ENCODE measurements at regions not wholly inside any gene's neighbourhood (a gene's known extent, or its start where the extent isn't known, plus 50 kb on each side); places are given as distances from the start of the nearest gene placed in this dataset.

DNA sequence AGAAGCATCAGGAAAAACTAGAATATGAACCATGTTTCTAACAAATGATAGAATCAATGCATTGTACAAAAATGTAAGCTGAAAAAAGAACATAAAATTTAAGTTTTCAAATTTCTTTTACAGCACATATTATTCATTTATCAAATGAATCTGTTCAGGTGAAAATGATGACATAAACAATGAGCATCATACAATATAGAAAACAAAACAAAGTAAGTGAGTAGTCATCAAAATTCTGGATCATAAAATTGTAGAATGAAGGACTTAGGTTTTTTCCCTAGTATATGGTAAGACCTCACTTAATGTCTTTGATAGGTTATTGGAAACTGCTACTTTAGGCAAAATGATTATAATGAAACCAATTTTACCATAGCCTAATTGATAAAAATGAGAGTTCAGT, 427.0 kb upstream of the KCNH7 start:
- ATAC-seq, result no peak
- no peaks in the 10 kb centered on the region for H3K27me3 Mint-ChIP-seq
- H3K4me3 Mint-ChIP-seq, result no peak overlapping the region
- H3K36me3 Mint-ChIP-seq (ENCODE audit: low read depth), result no peaks in the 10 kb centered on the region
- no peak overlapping the region for H3K27ac Mint-ChIP-seq
- no peak for DNase-seq
- H3K4me1 Mint-ChIP-seq, result no peaks in the 10 kb centered on the region
- H3K9me3 ChIP-seq (ENCODE audit: control insufficient read depth, low read length, poor library complexity, severe bottlenecking), result no peaks in the 10 kb centered on the region

DNA sequence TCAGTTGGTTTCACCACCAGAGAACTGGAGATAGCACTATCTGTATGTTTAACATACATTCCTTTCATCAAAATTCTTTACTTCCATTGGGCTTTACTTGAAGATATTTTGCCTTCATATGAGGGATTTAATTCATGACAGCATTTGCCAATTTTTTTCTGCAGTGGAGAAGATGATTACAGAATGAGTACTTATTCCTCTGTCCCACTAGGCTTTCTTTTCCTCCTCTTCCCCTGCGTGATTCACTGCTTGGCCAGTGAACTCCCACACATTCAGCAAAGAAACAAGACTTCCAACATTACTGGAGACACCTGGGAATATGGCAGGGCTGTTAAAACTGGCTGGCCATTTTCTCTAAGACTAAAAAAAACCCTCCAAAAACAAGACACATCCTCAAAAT, 425.8 kb upstream of the KCNH7 start:
- no peaks in the 10 kb centered on the region for H3K27me3 Mint-ChIP-seq
- no peak overlapping the region for H3K4me3 Mint-ChIP-seq
- no peaks in the 10 kb centered on the region for H3K4me1 Mint-ChIP-seq
- no peaks in the 10 kb centered on the region for H3K9me3 ChIP-seq (ENCODE audit: control insufficient read depth, low read length, poor library complexity, severe bottlenecking)
- ATAC-seq, result no peak
- H3K27ac Mint-ChIP-seq, result no peak overlapping the region
- no peaks in the 10 kb centered on the region for H3K36me3 Mint-ChIP-seq (ENCODE audit: low read depth)
- DNase-seq, result no peak

DNA sequence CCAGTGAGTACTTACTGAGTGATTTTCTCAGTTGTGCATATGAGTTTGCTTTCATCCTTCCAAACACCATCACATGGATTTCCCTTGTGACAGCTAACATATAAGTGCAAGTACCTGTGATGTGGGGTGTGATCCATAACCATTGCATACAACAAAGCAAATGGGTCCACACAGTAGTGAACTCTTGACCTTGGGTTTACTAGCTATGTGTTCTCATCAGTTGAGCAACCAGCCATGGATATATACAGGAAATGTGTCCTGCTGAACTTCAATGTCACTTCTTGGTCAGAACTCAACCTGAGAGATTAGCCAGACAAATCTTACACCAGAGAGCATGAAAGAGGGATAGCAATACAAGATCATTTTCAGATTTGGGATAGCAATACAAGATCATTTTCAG, 420.9 kb upstream of the KCNH7 start:
- H3K9me3 ChIP-seq (ENCODE audit: control insufficient read depth, low read length, poor library complexity, severe bottlenecking), result no peaks in the 10 kb centered on the region
- H3K4me3 Mint-ChIP-seq, result no peak overlapping the region
- H3K4me1 Mint-ChIP-seq, result no peaks in the 10 kb centered on the region
- no peak overlapping the region for H3K27ac Mint-ChIP-seq
- H3K36me3 Mint-ChIP-seq (ENCODE audit: low read depth), result no peaks in the 10 kb centered on the region
- ATAC-seq, result no peak
- no peak for DNase-seq
- no peaks in the 10 kb centered on the region for H3K27me3 Mint-ChIP-seq

DNA sequence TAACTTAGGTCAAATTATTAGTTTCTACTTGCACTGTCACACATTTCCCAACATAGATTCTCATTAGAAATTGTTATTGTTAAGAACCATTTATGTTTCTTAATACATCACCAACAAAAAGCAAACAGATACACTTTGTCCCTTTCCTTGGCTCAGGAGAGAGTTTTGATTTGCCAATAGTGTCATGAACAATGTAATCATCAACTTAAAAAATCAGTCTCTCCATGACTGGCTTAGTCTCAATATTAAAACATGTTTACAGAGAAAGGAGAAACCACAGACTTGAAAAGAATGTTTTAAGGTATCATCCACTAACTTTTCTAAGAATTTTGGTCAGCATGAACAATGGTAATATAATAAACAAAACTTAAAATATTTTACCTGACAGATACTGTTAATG, 416.5 kb upstream of the KCNH7 start:
- ATAC-seq, result no peak
- Mint-ChIP-seq H3K27me3 (no peaks in the 10 kb centered on the region), H3K27ac (no peak overlapping the region), H3K4me3 (no peak overlapping the region), H3K36me3 (ENCODE audit: low read depth) (no peaks in the 10 kb centered on the region), H3K4me1 (no peaks in the 10 kb centered on the region)
- H3K9me3 ChIP-seq (ENCODE audit: control insufficient read depth, low read length, poor library complexity, severe bottlenecking), result no peaks in the 10 kb centered on the region
- DNase-seq, result no peak

DNA sequence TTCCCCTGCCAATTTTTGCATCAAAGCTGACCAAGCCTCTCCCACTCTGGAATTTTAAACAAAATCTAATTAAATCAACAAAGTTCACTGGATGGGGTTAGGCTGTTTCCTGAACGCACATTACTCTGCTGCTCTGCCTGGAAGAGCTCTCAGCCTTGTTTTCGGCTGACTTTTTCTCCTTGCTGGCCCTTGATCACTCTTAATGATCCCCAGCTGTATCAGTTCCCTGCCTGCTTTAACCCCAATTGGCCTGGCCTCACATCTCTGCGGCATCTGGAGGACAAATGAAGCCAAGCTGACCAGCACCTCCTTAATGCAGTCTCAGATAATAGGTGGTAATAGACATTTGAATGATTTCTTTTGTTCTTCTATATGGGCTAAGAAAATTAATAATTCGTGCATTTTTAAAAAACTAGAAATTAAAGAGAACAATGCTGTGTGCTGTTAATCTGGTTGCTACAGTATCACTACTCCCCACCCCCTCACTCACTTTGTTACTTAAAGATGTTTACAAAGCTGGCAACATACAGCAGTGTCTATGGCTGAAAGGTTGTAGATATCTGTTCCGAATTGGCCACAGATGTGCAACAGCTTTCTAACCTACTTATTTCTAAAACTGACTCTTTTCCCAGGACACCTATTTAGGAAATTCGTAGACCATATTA, 415.2 kb upstream of the KCNH7 start:
- no peak for ATAC-seq

DNA sequence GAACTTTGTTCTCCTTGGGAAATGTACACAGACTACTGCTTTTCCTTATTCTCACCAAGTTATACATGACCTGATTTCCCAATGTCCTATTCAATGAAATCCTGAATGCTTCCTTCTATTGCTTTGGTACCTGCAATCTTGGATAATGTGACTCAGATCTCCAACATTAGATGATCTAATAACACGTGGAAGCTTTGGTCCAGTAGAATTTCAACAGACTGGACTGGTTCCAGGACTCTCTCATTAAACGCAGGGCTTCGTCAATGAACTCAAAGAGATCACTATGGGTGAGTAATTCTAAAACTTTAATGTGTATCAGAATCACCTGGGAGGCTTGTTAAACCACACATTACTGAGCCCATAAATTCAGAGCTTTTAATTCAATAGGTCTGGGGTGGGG, 413.6 kb upstream of the KCNH7 start:
- no peaks in the 10 kb centered on the region for H3K36me3 Mint-ChIP-seq (ENCODE audit: low read depth)
- no peaks in the 10 kb centered on the region for H3K9me3 ChIP-seq (ENCODE audit: control insufficient read depth, low read length, poor library complexity, severe bottlenecking)
- no peak for ATAC-seq
- no peak for DNase-seq
- H3K4me1 Mint-ChIP-seq, result no peaks in the 10 kb centered on the region
- no peaks in the 10 kb centered on the region for H3K27me3 Mint-ChIP-seq
- no peak overlapping the region for H3K27ac Mint-ChIP-seq
- H3K4me3 Mint-ChIP-seq, result no peak overlapping the region

More for the DNA sequence above, 415.2 kb upstream of the KCNH7 start:
- Mint-ChIP-seq H3K36me3 (ENCODE audit: low read depth) (no peaks in the 10 kb centered on the region), H3K27ac (no peak overlapping the region), H3K27me3 (no peaks in the 10 kb centered on the region), H3K4me3 (no peak overlapping the region), H3K4me1 (no peaks in the 10 kb centered on the region)
- no peak for DNase-seq
- H3K9me3 ChIP-seq (ENCODE audit: control insufficient read depth, low read length, poor library complexity, severe bottlenecking), result no peaks in the 10 kb centered on the region

DNA sequence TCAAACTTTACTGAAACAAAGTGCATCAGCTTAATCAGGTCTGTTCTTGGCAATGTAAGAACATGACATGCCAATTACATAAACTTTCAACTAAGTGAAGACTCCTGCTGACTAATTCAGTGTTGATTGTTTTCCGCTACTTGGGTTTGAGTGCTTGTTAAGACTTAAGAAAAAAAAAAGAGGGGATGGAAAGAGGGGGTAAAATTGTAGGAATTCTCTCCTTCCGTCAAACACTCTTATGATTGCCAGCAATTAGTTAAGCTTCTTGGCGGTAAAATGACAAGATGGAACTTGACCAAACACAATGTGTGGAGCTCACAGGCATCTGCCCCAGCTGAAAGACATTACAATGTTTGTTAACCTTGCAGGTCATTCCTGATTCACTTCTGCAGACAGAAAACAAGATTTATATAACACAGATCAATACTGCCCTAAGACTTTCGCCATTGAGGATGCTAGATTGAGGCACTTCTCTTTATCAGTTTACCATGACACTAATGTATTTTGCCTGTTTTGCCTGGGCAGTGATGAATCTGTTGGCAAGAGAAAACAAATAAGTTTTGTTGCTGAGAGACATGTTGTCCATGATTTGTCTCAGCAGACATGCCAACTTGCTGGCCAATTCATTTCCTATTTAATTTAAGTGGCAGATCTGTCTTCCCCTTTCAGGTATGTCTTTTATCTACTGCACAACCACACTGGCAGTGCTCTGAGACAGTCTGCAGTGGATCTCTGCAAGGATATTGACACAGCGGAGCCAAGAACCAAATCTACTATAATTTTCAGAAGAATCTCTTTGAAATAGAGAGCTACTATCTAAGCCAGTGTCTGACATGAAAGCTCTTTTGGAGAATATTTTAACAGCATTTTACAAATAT, 410.0 kb upstream of the KCNH7 start:
- ATAC-seq, result no peak
- H3K4me3 Mint-ChIP-seq, result no peak overlapping the region
- no peak overlapping the region for H3K27ac Mint-ChIP-seq
- no peaks in the 10 kb centered on the region for H3K36me3 Mint-ChIP-seq (ENCODE audit: low read depth)
- H3K9me3 ChIP-seq (ENCODE audit: control insufficient read depth, low read length, poor library complexity, severe bottlenecking), result no peaks in the 10 kb centered on the region
- no peaks in the 10 kb centered on the region for H3K27me3 Mint-ChIP-seq
- DNase-seq, result no peak
- no peaks in the 10 kb centered on the region for H3K4me1 Mint-ChIP-seq

DNA sequence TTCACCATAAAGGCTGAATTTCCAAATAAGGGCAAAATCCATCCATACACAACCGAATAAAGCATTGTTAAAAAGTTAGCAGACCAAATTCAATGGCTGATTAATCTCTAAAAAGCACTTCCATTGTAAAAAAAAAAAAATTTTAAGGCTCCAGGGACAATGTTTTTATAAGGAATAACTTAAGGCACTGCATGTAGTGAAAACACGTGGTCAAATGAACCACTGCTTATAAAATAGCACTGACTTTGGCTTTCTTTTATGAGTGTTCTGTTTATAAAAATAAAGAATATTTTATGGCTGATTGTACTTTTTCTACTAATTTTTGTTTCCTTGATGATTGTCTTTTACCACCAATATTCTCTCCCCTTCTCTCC, 409.3 kb upstream of the KCNH7 start:
- DNase-seq (no peak), ATAC-seq (no peak)
- no peak overlapping the region for H3K27ac Mint-ChIP-seq
- no peaks in the 10 kb centered on the region for H3K4me1 Mint-ChIP-seq
- no peaks in the 10 kb centered on the region for H3K36me3 Mint-ChIP-seq (ENCODE audit: low read depth)
- no peaks in the 10 kb centered on the region for H3K9me3 ChIP-seq (ENCODE audit: control insufficient read depth, low read length, poor library complexity, severe bottlenecking)
- no peak overlapping the region for H3K4me3 Mint-ChIP-seq
- no peaks in the 10 kb centered on the region for H3K27me3 Mint-ChIP-seq

DNA sequence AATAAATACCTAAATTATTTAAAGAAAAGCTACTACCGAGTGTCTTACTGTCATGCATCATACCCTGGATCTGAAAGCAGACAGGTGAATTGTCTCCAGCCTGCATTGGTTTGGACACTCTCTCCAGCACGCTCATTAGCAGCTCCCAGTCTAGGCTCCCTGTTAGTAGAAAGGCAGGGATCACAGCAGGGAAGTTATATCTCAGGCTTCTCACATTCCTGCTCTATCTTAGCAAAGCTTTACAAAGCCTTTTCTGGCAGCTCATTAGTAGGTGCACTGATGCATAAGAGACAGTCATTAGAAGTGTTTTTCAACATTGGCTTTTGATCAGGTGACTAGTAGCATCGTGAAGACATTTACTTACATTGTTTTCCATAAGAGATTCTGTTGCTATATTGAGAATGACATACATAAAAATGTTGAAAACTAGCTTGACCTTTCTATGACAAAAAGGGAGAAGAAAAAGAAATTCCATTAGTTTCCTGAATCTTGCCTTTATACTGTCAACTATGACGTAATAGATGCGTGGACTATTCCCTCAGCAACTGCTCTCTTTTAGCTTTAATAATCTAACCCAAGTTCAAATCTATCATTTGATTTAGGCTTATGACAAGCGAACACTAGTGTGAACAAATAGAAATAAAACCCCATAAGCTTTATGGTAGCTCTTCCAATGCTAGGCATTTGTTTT, 408.7 kb upstream of the KCNH7 start:
- H3K27ac Mint-ChIP-seq, result no peak overlapping the region
- H3K27me3 Mint-ChIP-seq, result no peaks in the 10 kb centered on the region
- no peak overlapping the region for H3K4me3 Mint-ChIP-seq
- H3K36me3 Mint-ChIP-seq (ENCODE audit: low read depth), result no peaks in the 10 kb centered on the region
- ATAC-seq, result no peak
- no peaks in the 10 kb centered on the region for H3K4me1 Mint-ChIP-seq
- H3K9me3 ChIP-seq (ENCODE audit: control insufficient read depth, low read length, poor library complexity, severe bottlenecking), result peaks cover under 1% of the 10 kb centered on the region
- no peak for DNase-seq

DNA sequence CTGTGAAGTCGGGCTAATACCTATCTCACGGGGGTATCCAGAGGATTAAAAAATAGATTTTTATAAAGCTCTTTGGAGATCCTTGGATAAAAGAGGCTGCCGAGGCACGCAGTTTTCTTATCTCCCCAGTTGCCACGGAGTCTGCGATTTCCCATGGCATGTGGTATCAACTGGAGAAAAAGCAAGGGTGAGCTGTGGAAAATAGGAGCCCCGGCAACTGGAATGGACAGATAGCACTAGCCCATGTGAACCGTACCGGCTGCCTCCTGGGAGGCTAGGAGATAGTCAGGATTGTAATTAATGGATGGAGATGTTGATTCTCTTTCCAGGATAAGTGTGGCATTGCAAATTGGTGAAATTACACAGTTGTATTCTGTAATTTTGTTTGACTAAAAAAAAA, 407.6 kb upstream of the KCNH7 start:
- H3K9me3 ChIP-seq (ENCODE audit: control insufficient read depth, low read length, poor library complexity, severe bottlenecking), result peaks cover 2% of the 10 kb centered on the region
- H3K27me3 Mint-ChIP-seq, result no peaks in the 10 kb centered on the region
- no peak for ATAC-seq
- H3K4me3 Mint-ChIP-seq, result no peak overlapping the region
- DNase-seq, result no peak
- H3K36me3 Mint-ChIP-seq (ENCODE audit: low read depth), result no peaks in the 10 kb centered on the region
- no peak overlapping the region for H3K27ac Mint-ChIP-seq
- no peaks in the 10 kb centered on the region for H3K4me1 Mint-ChIP-seq

DNA sequence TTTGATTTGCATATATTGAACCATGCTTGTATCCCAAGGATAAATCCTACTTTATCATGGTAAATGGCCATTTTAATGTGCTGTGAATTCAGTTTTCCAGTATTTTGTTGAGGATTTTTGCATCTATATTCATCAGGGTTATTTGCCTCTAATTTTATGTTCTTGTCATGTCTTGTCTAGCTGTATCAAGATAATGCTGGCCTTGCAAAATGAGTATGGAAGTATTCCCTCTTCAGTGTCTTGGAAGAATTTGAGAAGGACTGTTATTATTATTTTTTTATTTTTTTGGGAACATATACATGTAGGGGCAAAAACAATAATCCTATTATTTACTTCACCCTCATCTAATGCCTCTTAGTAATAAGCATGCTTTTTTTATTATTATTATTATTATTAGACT, 398.0 kb upstream of the KCNH7 start:
- Mint-ChIP-seq H3K36me3 (ENCODE audit: low read depth) (no peaks in the 10 kb centered on the region), H3K27ac (no peak overlapping the region), H3K27me3 (no peaks in the 10 kb centered on the region), H3K4me1 (no peaks in the 10 kb centered on the region), H3K4me3 (no peak overlapping the region)
- DNase-seq, result no peak
- no peak for ATAC-seq
- H3K9me3 ChIP-seq (ENCODE audit: control insufficient read depth, low read length, poor library complexity, severe bottlenecking), result no peaks in the 10 kb centered on the region

DNA sequence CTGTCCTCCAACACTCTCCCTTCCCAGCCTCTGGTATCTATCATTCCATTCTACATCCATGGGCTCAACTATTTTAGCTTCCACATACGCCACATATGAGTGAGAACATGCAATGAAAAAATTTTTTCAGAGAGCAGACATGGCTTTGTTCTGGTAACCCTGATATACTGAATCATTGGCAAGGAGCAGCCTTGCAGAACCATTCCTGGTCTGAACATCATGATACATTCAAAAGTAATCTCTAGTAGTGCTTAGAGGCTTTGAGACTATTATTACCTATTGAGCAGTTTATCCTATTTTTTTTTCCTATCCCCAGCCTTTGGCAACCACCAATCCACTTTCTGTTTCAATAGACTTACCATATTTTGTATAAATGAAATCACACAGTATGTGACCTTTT, 393.1 kb upstream of the KCNH7 start:
- ATAC-seq, result no peak
- no peak overlapping the region for H3K4me3 Mint-ChIP-seq
- no peaks in the 10 kb centered on the region for H3K9me3 ChIP-seq (ENCODE audit: control insufficient read depth, low read length, poor library complexity, severe bottlenecking)
- no peak overlapping the region for H3K27ac Mint-ChIP-seq
- H3K27me3 Mint-ChIP-seq, result no peaks in the 10 kb centered on the region
- DNase-seq, result no peak
- H3K36me3 Mint-ChIP-seq (ENCODE audit: low read depth), result no peaks in the 10 kb centered on the region
- no peaks in the 10 kb centered on the region for H3K4me1 Mint-ChIP-seq

DNA sequence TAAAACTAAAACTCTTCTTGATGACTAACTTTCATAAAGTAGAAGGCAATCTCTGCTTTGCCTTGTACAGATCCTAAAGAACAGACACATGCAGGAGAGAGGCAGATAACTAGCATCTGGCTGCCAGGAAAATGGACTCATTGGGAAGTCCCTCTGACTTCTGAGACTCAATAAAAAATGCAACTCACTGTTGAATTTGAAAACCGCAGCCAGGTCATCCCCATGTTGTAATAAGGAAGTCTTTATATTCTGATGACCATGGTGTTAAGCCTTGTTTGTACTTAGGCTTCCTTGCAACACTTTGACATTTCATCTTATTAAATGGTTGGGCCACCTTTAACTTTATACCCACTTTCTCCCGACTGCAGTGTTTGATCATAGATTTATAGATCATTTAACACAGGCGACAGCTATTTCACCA, 375.1 kb upstream of the KCNH7 start:
- no peak for ATAC-seq
- Mint-ChIP-seq H3K4me3 (no peak overlapping the region), H3K4me1 (no peaks in the 10 kb centered on the region), H3K36me3 (ENCODE audit: low read depth) (no peaks in the 10 kb centered on the region), H3K27me3 (no peaks in the 10 kb centered on the region), H3K27ac (no peak overlapping the region)
- no peaks in the 10 kb centered on the region for H3K9me3 ChIP-seq (ENCODE audit: control insufficient read depth, low read length, poor library complexity, severe bottlenecking)
- DNase-seq, result no peak

Data from T-helper 17 cell (primary cell).